Endodermal cell (in vitro differentiated cells): ENCODE measurements at regions not wholly inside any gene's neighbourhood (a gene's known extent, or its start where the extent isn't known, plus 50 kb on each side); places are given as distances from the start of the nearest gene placed in this dataset.

Experiments
- DNase-seq: peaks from one replicate; pipeline ENCODE4 v3.0.0-alpha.2; 2017
- H3K27ac ChIP-seq: 2 replicates; pipeline ENCODE4 v1.5.1; 2013; ENCODE audit warnings: mild to moderate bottlenecking, low read depth, low read length, moderate library complexity
- H3K27me3 ChIP-seq: 2 replicates; pipeline ENCODE4 v1.6.1; 2013; ENCODE audit warnings: mild to moderate bottlenecking, low read length, moderate library complexity; ENCODE audit not compliant: insufficient read depth, control insufficient read depth, poor library complexity, severe bottlenecking
- H3K36me3 ChIP-seq: 2 replicates; pipeline ENCODE4 v1.7.0; 2013; ENCODE audit warnings: mild to moderate bottlenecking, low read length, moderate library complexity; ENCODE audit not compliant: control insufficient read depth, insufficient read depth
- H3K4me1 ChIP-seq: one replicate; pipeline ENCODE4 v1.7.0; 2013; ENCODE audit warnings: low read length; ENCODE audit not compliant: control insufficient read depth, insufficient read depth
- H3K4me3 ChIP-seq: 2 replicates; pipeline ENCODE4 v1.5.1; 2013; ENCODE audit warnings: mild to moderate bottlenecking, low read length, moderate library complexity
- H3K9ac ChIP-seq: 2 replicates; pipeline ENCODE4 v1.6.1; 2013; ENCODE audit warnings: mild to moderate bottlenecking, low read length, moderate library complexity; ENCODE audit not compliant: poor library complexity, severe bottlenecking; ENCODE audit errors: extremely low read depth
- H3K9me3 ChIP-seq: 2 replicates; pipeline ENCODE4 v1.6.1; 2013; ENCODE audit warnings: mild to moderate bottlenecking, low read length, moderate library complexity; ENCODE audit not compliant: control insufficient read depth
- H3K27ac Mint-ChIP-seq: 2 replicates; pipeline ENCODE4 v1.8.0; 2020; ENCODE audit warnings: mixed read lengths
- H3K27me3 Mint-ChIP-seq: 2 replicates; pipeline ENCODE4 v1.8.0; 2021; ENCODE audit warnings: mild to moderate bottlenecking, mixed read lengths; ENCODE audit not compliant: insufficient read depth
- H3K36me3 Mint-ChIP-seq: 2 replicates; pipeline ENCODE4 v1.8.0; 2020; ENCODE audit warnings: low read depth, mixed read lengths
- H3K4me1 Mint-ChIP-seq: 2 replicates; pipeline ENCODE4 v1.8.0; 2020; ENCODE audit warnings: mixed read lengths
- H3K4me3 Mint-ChIP-seq: 2 replicates; pipeline ENCODE4 v1.8.0; 2020; ENCODE audit warnings: mild to moderate bottlenecking, moderate library complexity, mixed read lengths
- H3K9me3 Mint-ChIP-seq: 2 replicates; pipeline ENCODE4 v1.8.0; 2020; ENCODE audit warnings: mild to moderate bottlenecking, mixed read lengths
- WGBS, 2 experiments: methylation state at CpG; one replicate each; pipeline versions ENCODE4 v1.1.5 to v1.1.7; 2013; ENCODE audit warnings: missing lambda C conversion rate in 2 of 2, mixed read lengths in 1 of 2; ENCODE audit not compliant: insufficient coverage in 1 of 2, insufficient read length in 1 of 2; 5-methylcytosine and 5-hydroxymethylcytosine counted together
- TF ChIP-seq, protein P1 (sequence below): fragments of 200-600 bp; sonication (generic); conservative IDR thresholded peaks from 2 replicates; pipeline ENCODE4 v1.5.0; 2021; ENCODE audit warnings: antibody characterized with exemption, mild to moderate bottlenecking

GRCh38 chr6:78192057-78192456 is 539.2 kb downstream of the MEI4 start:
- peaks cover 8% of the 10 kb centered on the region for H3K36me3 Mint-ChIP-seq
- Histone ChIP-seq H3K27me3 (no peaks in the 10 kb centered on the region), H3K36me3 (no peaks in the 10 kb centered on the region), H3K4me1 (no peaks in the 10 kb centered on the region), H3K27ac (no peak overlapping the region), H3K4me3 (peak overlapping the region; percentile 49), H3K9me3 (peaks cover 32% of the 10 kb centered on the region), H3K9ac (no peak overlapping the region)
- no peak for DNase-seq
- H3K27ac Mint-ChIP-seq: no peak overlapping the region
- TF ChIP-seq, protein P1, sequence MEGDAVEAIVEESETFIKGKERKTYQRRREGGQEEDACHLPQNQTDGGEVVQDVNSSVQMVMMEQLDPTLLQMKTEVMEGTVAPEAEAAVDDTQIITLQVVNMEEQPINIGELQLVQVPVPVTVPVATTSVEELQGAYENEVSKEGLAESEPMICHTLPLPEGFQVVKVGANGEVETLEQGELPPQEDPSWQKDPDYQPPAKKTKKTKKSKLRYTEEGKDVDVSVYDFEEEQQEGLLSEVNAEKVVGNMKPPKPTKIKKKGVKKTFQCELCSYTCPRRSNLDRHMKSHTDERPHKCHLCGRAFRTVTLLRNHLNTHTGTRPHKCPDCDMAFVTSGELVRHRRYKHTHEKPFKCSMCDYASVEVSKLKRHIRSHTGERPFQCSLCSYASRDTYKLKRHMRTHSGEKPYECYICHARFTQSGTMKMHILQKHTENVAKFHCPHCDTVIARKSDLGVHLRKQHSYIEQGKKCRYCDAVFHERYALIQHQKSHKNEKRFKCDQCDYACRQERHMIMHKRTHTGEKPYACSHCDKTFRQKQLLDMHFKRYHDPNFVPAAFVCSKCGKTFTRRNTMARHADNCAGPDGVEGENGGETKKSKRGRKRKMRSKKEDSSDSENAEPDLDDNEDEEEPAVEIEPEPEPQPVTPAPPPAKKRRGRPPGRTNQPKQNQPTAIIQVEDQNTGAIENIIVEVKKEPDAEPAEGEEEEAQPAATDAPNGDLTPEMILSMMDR: no peak
- H3K27me3 Mint-ChIP-seq: peaks cover 81% of the 10 kb centered on the region
- WGBS, 2 experiments: 70% methylated on average over 1 of the region's 1 CpG; no CpG with 5 or more reads in 1 of the 2 experiments
- peaks cover 47% of the 10 kb centered on the region for H3K9me3 Mint-ChIP-seq
- peaks cover 8% of the 10 kb centered on the region for H3K4me1 Mint-ChIP-seq
- H3K4me3 Mint-ChIP-seq: no peak overlapping the region

GRCh38 chr6:78199044-78199443 is 546.2 kb downstream of the MEI4 start:
- Histone ChIP-seq H3K27ac (no peak overlapping the region), H3K4me3 (no peak overlapping the region), H3K9me3 (no peaks in the 10 kb centered on the region), H3K4me1 (no peaks in the 10 kb centered on the region), H3K36me3 (no peaks in the 10 kb centered on the region), H3K27me3 (no peaks in the 10 kb centered on the region), H3K9ac (no peak overlapping the region)
- Mint-ChIP-seq H3K4me3 (no peak overlapping the region), H3K4me1 (peaks cover 3% of the 10 kb centered on the region), H3K9me3 (no peaks in the 10 kb centered on the region), H3K36me3 (no peaks in the 10 kb centered on the region), H3K27me3 (peaks cover 27% of the 10 kb centered on the region), H3K27ac (no peak overlapping the region)
- no peak for DNase-seq
- WGBS, 2 experiments: 93 to 100% methylated on average over 2 to 5 of the region's 5 CpGs
- TF ChIP-seq, protein P1: no peak

DNA sequence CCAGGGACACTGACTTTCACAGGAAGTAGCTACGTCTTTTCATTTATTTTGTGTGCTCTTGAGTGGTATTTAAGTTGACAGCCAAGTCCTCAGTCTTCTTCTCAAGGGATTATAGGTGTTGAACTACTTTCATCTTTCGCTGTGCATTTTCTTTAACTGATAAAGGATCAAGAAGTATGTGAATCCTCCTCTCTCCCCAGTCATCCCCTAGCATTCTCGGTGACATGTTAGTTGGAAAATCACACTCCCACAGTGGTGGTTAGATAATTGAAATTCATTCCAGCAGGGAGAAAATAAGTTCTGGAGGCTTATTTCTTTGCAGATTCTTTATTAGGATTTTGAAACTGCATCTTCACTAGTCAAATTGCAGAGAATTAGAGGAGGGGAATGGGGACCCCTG is 569.4 kb downstream of the MEI4 start:
- no peak overlapping the region for H3K27ac Mint-ChIP-seq
- peaks cover 6% of the 10 kb centered on the region for H3K9me3 Mint-ChIP-seq

More for the DNA sequence above, 569.4 kb downstream of the MEI4 start:
- Histone ChIP-seq H3K27me3 (no peaks in the 10 kb centered on the region), H3K4me3 (no peak overlapping the region), H3K27ac (no peak overlapping the region), H3K36me3 (no peaks in the 10 kb centered on the region), H3K9ac (no peak overlapping the region), H3K9me3 (no peaks in the 10 kb centered on the region), H3K4me1 (no peaks in the 10 kb centered on the region)
- H3K4me3 Mint-ChIP-seq: no peak overlapping the region
- H3K27me3 Mint-ChIP-seq: peaks cover 2% of the 10 kb centered on the region
- DNase-seq: no peak
- no peaks in the 10 kb centered on the region for H3K36me3 Mint-ChIP-seq
- H3K4me1 Mint-ChIP-seq: no peaks in the 10 kb centered on the region
- 88 to 93% methylated on average over 1 to 3 of the region's 3 CpGs for WGBS, 2 experiments
- TF ChIP-seq, protein P1: no peak
